Omental fat pad (tissue), 3 donors: ENCODE measurements at regions not wholly inside any gene's neighbourhood (a gene's known extent, or its start where the extent isn't known, plus 50 kb on each side); places are given as distances from the start of the nearest gene placed in this dataset.
A peak's percentile ranks its signal among the peaks of the same experiment; 100 is the strongest.
"Not testable (repeated sequence)": the region's sequence is repeated elsewhere in the genome, so short reads cannot be mapped to it uniquely, and the experiment has no call there.

Source experiments
- ATAC-seq: fragments of 150-250 bp; one replicate; pipeline ENCODE4 v1.9.1; 2016; ENCODE audit warnings: mild to moderate bottlenecking, moderate library complexity; ENCODE audit not compliant: low FRiP score
- DNase-seq: peaks from one replicate; pipeline ENCODE4 v3.0.0-alpha.2; 2019; ENCODE audit warnings: low spot score
- CTCF ChIP-seq, 3 donors: fragments of 450-650 bp; IDR thresholded peaks; one replicate each; pipeline ENCODE4 v1.5.1; 2016 to 2017; ENCODE audit warnings: antibody characterized with exemption in 3 of 3, mild to moderate bottlenecking in 3 of 3, moderate library complexity in 2 of 3

- no peak for TF ChIP-seq CTCF (IDR thresholded peaks at IDR 0.05)
- DNase-seq (no peak), ATAC-seq (no peak)
These were observed 208.7 kb upstream of the PRKCQ start for GRCh38 chr10:6788731-6789130.

- TF ChIP-seq CTCF (IDR thresholded peaks at IDR 0.05), result no peak
- ATAC-seq (no peak), DNase-seq (no peak)
These were observed 208.2 kb upstream of the PRKCQ start for GRCh38 chr10:6788231-6788630.

- ATAC-seq, result no peak
- DNase-seq, result no peak
- TF ChIP-seq CTCF (IDR thresholded peaks at IDR 0.05), result no peak
These were observed 207.6 kb upstream of the PRKCQ start for GRCh38 chr10:6787718-6788117.

- ATAC-seq (no peak), DNase-seq (no peak)
- no peak for TF ChIP-seq CTCF (IDR thresholded peaks at IDR 0.05)
These were observed 207.0 kb upstream of the PRKCQ start for GRCh38 chr10:6787091-6787490.

- no peak for DNase-seq
- TF ChIP-seq CTCF (IDR thresholded peaks at IDR 0.05), result no peak
- ATAC-seq, result peak; percentile 78
These were observed 206.5 kb upstream of the PRKCQ start for GRCh38 chr10:6786579-6787031.

- not testable (repeated sequence) for ATAC-seq, DNase-seq
These were observed 204.4 kb upstream of the PRKCQ start for GRCh38 chr10:6784429-6784828.

- no peak for TF ChIP-seq CTCF (IDR thresholded peaks at IDR 0.05)
- no peak for DNase-seq
These were observed 203.4 kb upstream of the PRKCQ start for GRCh38 chr10:6783471-6783870.

GRCh38 chr10:6782378-6782777 is 202.3 kb upstream of the PRKCQ start:
- no peak for DNase-seq
- no peak for ATAC-seq

More at GRCh38 chr10:6783471-6783870, 203.4 kb upstream of the PRKCQ start:
- no peak for ATAC-seq

More at GRCh38 chr10:6782378-6782777, 202.3 kb upstream of the PRKCQ start:
- TF ChIP-seq CTCF (IDR thresholded peaks at IDR 0.05), result no peak
